ENCODE measurements at regions not wholly inside any gene's neighbourhood (a gene's known extent, or its start where the extent isn't known, plus 50 kb on each side); places are given as distances from the start of the nearest gene placed in this dataset.

DNA sequence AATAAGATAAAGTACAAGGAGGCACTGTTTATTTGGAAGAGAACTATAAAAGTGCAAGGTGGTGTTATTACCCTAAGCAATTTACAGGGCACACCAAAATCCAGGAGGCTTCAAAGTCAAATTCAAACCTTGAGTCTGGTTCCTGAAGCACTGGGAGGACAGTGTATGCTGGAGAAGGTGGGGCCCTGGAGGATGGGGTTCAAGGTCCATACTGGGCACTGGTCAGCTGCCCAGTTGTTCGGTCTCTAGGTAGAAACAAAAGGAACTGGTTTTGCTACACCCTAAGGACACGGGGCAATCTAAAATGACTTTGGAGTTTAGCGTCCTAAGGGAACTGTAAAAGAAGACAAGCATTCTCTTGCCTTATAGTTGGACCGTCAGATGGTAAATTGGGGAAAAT lies 78.4 kb upstream of the ELMO1 start:
- Mint-ChIP-seq H3K4me3 (no peak overlapping the region), H3K9me3 (no peaks in the 10 kb centered on the region), H3K4me1 (no peaks in the 10 kb centered on the region), H3K27me3 (ENCODE audit: low read depth) (no peaks in the 10 kb centered on the region), H3K36me3 (ENCODE audit: low read depth) (no peaks in the 10 kb centered on the region), H3K27ac (ENCODE audit: unreplicated experiment) (no peak overlapping the region)
- DNase-seq (ENCODE audit: low read depth, low spot score), result no peak
- TF ChIP-seq, protein P1, sequence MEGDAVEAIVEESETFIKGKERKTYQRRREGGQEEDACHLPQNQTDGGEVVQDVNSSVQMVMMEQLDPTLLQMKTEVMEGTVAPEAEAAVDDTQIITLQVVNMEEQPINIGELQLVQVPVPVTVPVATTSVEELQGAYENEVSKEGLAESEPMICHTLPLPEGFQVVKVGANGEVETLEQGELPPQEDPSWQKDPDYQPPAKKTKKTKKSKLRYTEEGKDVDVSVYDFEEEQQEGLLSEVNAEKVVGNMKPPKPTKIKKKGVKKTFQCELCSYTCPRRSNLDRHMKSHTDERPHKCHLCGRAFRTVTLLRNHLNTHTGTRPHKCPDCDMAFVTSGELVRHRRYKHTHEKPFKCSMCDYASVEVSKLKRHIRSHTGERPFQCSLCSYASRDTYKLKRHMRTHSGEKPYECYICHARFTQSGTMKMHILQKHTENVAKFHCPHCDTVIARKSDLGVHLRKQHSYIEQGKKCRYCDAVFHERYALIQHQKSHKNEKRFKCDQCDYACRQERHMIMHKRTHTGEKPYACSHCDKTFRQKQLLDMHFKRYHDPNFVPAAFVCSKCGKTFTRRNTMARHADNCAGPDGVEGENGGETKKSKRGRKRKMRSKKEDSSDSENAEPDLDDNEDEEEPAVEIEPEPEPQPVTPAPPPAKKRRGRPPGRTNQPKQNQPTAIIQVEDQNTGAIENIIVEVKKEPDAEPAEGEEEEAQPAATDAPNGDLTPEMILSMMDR (conservative IDR thresholded peaks at IDR 0.05), result no peak

DNA sequence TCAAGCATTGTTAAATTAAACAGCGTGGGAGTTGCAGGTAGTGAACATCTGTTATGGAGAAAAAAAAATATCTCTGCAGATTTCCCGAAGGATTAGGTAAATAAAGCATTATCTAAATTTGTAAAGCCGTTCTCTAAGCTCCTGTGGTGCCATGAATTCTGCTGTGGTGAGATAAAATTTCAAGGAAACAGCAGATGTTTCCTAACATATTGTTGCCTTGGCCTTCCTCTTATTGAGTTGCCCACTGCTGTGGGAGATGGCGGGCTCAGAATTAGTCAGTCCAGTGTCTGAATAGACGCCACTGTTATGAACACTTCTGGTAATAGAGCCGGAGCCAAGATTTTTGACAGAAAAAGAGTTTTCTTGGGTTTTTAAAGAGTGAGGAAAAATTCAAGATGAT lies 82.6 kb upstream of the ELMO1 start:
- H3K27me3 Mint-ChIP-seq (ENCODE audit: low read depth), result no peaks in the 10 kb centered on the region
- H3K4me3 Mint-ChIP-seq, result no peak overlapping the region
- no peak for DNase-seq (ENCODE audit: low read depth, low spot score)
- no peaks in the 10 kb centered on the region for H3K4me1 Mint-ChIP-seq
- TF ChIP-seq, protein P1 (conservative IDR thresholded peaks at IDR 0.05), result no peak
- no peak overlapping the region for H3K27ac Mint-ChIP-seq (ENCODE audit: unreplicated experiment)
- no peaks in the 10 kb centered on the region for H3K36me3 Mint-ChIP-seq (ENCODE audit: low read depth)
- peaks cover 3% of the 10 kb centered on the region for H3K9me3 Mint-ChIP-seq

DNA sequence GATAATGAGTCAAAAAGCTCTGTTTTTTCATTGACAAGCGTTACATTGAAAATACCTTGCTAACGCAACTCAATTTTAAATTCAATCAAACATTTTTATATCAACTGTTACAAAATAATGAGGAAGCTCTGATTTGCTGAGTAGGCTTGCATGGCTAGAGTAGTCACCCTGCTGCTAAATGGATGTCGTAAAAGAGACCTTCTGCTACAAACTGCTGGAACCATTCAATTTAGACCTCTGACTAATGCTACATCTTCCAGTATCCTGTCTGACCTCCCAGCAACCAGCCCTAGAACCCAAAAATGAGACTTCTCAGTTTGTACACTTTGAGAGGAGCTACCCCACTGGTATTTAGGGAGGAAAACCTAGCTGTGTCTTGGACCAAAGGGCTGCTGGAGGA lies 84.0 kb upstream of the ELMO1 start:
- H3K27me3 Mint-ChIP-seq (ENCODE audit: low read depth), result no peaks in the 10 kb centered on the region
- H3K9me3 Mint-ChIP-seq, result peaks cover 3% of the 10 kb centered on the region
- TF ChIP-seq, protein P1 (conservative IDR thresholded peaks at IDR 0.05), result no peak
- no peaks in the 10 kb centered on the region for H3K36me3 Mint-ChIP-seq (ENCODE audit: low read depth)
- H3K4me1 Mint-ChIP-seq, result no peaks in the 10 kb centered on the region
- no peak for DNase-seq (ENCODE audit: low read depth, low spot score)
- no peak overlapping the region for H3K27ac Mint-ChIP-seq (ENCODE audit: unreplicated experiment)
- H3K4me3 Mint-ChIP-seq, result no peak overlapping the region

DNA sequence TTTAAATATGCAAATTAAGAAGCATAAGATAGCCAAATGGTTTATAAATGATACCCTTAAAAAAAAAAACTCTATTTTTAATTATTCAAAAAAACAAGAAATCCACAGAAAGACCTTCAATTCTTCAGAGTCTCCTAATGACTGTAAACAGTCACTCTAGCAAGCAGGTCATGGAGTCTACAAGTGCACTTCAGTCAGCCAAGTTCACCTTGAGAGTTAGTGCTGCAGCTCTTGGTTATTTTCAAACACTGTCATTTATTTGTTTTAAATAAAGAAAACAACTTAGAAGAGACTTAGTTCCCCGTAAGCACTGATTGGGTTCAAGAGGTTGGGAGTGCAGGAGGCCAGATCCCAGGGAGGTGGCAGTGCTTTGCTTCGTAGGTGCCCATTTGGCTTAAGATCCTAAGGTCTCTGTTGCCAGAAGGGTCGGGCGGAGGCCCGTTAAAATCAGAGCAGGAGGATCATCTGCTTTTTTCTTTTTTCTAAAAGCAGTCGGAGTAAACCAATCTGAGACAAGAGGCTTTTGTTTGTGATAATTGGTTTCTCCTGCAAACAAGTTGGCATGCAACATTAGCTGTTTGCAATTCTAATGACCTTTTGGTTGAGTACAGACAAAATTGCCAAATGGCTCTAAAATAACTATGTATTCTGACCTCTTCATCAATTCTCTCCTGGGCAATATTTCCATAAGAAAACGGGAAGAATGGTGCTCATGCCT lies 86.4 kb upstream of the ELMO1 start:
- no peak overlapping the region for H3K27ac Mint-ChIP-seq (ENCODE audit: unreplicated experiment)

DNA sequence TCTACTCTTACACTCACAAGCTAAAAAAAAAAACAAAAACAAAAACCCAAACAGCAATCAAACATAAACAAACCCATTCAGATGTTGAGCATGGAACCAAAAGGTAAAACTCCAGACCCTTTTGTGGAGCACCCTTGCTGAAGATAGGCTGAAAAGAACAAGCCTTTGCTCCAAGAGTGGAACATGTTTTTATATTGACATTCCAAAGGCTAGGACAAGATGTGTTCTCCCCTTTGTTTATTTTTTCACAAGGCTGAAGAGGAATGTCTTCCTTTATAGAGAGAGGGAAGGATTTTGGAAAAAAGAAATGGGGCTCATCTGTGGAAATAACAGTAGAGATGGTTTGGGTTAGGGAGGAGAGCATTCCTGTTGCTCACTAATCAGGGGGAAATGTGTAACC lies 87.2 kb upstream of the ELMO1 start:
- no peak for DNase-seq (ENCODE audit: low read depth, low spot score)
- TF ChIP-seq, protein P1 (conservative IDR thresholded peaks at IDR 0.05), result no peak
- Mint-ChIP-seq H3K9me3 (peaks cover 3% of the 10 kb centered on the region), H3K27ac (ENCODE audit: unreplicated experiment) (no peak overlapping the region), H3K4me1 (no peaks in the 10 kb centered on the region), H3K4me3 (no peak overlapping the region), H3K36me3 (ENCODE audit: low read depth) (no peaks in the 10 kb centered on the region), H3K27me3 (ENCODE audit: low read depth) (no peaks in the 10 kb centered on the region)

More for the DNA sequence above, 86.4 kb upstream of the ELMO1 start:
- no peaks in the 10 kb centered on the region for H3K36me3 Mint-ChIP-seq (ENCODE audit: low read depth)
- TF ChIP-seq, protein P1 (conservative IDR thresholded peaks at IDR 0.05), result no peak
- no peak overlapping the region for H3K4me3 Mint-ChIP-seq
- no peak for DNase-seq (ENCODE audit: low read depth, low spot score)
- peaks cover 3% of the 10 kb centered on the region for H3K9me3 Mint-ChIP-seq
- H3K27me3 Mint-ChIP-seq (ENCODE audit: low read depth), result no peaks in the 10 kb centered on the region
- no peaks in the 10 kb centered on the region for H3K4me1 Mint-ChIP-seq

Measured in neural crest cell (in vitro differentiated cells).